ENCODE measurements at regions not wholly inside any gene's neighbourhood (a gene's known extent, or its start where the extent isn't known, plus 50 kb on each side); places are given as distances from the start of the nearest gene placed in this dataset.

DNA sequence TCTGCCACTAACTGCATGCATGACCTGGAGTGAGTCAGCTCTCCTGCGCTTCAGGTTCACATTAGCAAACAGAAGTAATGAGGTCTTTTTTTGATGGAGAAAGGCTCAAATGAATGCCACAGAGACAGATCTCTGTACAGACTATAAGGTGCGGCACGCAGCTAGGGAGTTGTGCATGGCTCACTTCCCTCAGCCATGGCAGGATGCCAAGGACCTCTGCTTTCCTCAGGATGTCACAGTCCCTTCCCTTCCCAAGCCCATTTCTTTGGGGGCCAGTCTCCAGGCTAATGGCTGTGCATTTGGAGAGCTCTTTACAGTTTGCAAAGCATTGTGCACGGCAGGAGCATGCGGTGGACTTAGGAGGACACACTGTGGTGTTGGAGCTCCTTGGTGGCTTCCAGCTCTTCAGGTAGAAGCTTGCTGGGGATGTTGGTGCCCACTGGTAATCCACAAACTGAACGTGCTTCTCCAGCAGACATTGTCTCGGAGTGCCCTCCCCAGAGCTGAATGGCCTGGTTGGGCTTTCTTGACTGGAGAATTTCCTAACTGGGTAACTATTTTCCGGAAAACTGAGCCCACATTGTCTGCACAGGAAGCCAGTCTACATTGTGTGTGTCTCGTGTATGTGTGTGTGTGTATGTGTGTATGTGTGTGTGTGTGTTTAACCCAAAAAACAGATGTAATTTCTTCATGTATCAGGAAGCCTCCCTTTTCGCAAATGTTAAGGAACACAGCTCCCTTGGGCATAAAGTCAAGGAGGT lies 172.5 kb upstream of the TLE3 start:
- no peak for DNase-seq

DNA sequence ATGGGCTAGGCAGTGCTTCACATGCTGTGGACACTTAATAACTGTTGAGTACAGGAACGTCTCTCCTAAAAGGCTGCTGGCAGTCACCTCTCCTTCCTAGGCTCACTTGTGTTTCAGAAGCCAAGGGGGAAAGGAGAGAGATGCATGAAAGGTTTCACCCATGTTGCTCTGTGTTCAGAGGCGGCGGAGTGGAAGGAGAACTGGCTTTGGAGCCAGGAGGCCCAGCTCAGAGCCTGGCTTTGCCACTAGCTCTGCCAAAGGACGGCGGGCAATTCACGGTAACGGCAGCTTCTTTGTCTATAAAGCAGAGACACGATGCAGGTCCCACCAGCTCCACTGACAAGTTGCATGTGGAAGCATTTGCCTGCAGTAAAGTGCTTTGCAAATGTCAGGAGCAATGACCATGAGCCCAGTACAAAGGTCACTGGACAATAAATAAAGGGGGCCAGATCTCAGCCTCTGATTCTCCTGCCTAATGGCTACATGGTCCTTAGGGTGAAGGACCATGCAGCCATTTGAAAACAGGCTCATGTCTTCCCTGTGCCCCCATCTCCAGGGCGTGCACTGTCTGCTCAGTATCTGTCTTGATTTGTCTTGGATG lies 171.7 kb upstream of the TLE3 start:
- DNase-seq: no peak

DNA sequence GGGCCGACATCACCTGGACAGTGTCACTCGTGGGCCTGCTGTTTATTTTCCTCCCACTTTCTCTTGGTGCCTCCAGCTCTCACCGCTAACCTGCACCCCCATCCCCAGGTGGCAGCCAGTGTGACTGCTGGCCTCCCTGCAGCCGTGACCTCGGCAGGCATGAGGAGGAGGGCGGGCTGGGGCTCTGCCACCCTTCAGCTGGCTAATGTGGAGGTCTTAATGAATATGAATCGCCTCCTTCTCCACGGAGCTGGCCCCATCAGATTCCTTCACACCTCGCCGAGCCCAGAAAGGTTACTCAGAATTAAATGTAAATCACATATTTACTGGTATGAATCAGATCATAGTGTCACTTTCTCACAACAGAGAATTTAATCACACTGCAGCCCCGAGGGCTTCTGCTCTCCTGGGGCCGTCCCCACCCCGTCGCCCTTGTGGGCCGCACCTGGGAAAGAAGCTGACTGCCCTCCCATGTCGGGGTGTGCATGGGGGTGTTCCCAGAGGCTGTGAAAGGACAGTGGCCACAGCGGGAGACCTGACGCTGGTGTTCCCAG lies 171.1 kb upstream of the TLE3 start:
- DNase-seq: no peak

DNA sequence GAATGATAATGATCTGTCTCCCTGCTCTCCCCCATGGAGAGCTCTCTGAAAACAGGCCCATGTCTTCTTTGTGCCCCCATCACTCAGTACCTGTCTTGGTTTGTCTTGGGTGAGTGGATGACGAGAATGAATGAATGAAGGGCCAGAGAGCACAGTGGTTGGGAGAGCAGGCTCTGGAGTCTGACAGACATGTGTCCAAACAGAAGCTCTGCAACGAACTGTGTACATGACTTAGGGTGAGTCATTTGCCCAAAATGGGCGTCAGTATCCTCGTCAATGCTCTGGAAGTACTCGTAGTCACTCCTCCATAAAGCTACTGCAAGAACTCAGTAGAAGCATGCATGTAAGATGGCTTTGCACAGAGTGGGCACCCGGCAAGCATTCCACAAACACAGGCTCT lies 170.2 kb upstream of the TLE3 start:
- DNase-seq: peak; percentile 37

DNA sequence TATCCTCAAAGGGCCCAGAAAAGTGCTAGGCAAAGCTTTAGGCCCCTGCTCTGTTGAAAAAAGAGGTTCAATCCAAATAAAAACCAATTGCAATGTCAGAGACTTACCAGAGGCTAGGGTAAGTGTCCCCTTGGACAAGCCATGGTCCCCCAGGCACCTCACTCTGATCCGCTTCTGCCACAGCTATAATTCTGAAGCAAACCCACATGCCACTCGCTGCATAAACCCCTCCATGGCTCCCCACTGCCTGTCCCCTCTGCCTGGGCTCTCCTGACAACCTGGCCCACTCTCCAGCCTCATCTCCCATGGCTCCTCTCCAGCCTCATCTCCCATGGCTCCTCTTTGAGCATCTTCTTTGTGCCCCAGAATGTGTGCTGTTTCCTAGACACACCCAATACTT lies 169.6 kb upstream of the TLE3 start:
- no peak for DNase-seq

DNA sequence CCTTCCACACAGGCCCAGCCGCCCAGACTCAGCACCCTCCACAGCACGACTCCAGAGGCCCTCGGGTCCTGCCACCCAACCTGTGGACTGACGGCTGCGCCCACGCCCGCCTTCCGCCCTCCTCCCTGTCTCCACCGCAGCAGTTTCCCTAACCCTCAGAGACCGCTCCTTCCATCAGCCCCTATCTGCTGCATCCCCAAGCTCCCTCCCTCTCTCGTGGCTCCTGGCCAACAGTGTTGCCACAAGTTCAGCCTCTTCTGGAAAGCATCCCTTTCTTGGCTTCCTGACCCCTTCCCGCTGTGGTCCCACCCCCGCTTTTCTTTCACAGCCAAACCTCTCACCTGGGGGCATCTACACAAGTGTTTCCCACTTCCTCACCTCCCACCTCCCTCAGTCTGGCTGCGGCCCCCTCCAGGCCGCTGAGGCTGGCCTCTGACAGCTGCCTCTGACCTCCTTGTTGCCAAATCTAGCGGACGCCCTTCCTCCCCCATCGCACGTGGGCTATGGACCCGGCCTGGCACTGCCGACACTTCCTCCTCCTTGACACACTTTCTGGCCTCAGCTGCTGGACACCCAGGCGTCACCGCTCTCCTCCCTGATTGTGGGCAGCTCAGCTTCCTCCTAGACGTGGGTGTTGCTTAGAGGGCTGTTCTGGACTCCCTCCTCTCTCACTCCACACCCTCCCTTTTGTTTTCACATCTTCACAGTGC lies 168.8 kb upstream of the TLE3 start:
- peak; percentile 80 for DNase-seq

DNA sequence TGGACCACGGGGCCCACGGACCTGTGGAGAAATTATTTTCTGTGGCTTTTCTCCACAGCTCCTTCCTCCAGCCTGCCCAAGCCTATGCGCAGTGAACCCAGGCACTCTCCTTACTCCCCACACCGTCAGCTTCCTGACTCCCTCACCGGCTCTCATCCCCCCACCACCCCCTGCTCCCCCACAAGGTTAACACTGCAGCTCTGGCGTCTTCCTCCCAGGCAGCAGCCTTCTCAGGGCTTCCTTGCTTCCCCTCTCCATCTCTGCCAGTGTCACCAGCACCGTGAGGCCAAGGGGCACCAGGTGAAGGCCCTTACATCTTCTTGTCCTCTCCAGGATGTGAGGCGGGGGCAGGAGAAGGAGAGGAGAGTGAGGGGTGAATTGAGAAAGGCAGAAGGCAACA lies 168.3 kb upstream of the TLE3 start:
- DNase-seq: no peak

DNA sequence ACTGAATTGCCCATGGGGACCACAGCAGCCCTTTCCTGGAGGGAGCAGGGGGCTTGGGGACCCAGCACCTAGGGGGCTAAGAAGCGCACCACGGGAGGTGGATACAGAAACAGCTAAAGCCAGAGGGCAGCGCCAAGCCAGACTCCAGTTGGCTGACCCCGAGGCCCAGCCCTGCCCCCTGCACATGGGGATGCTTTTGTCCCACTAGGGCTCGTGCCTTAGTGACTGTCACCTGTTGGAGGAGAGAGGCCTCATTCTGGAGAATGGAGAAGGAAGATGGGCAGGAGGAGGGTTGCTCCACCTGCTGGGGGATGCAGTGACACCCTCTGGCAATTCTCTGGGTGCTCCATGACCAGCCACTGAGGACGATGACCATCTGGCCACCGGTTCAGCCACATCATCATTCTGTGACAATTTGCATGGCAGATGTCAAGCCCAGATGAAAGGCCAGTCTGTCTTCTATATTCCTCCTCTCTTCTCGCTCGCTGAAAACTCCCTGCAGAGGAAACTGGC lies 167.8 kb upstream of the TLE3 start:
- no peak for DNase-seq

DNA sequence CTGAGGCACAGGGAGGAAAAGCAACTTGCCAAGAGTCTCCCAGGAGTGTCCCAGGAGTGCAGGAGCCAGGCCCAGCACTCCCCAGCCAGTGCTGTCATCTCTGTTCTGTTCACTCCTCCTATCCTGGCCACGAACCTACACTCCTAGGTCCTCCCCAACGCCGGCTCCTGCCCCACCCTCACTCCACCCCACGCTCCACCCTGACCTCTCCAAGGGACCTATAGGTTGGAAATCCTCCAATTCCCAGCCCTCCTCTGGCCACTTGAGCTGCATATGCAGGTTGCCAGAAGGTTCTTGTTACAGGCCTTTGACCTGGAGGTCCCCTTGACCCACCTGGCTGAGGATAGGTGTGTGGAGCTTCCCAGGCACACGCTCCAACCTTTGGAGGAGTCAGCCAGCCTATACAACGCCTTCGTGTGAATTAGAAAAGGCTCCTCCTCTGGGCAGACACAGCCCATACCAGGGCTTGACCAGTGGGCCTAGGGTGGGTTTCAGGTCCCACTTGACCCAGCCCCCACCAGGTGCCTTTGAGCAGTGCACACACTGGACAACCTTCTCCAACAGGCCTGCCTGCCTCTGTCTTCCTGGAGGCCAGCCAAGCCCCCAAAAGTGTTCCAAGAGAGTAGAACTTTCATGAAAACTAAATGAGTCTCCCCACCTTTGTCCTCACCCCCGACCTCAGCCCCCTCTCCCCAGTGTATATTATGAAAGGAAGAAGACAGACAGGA lies 167.2 kb upstream of the TLE3 start:
- no peak for DNase-seq

DNA sequence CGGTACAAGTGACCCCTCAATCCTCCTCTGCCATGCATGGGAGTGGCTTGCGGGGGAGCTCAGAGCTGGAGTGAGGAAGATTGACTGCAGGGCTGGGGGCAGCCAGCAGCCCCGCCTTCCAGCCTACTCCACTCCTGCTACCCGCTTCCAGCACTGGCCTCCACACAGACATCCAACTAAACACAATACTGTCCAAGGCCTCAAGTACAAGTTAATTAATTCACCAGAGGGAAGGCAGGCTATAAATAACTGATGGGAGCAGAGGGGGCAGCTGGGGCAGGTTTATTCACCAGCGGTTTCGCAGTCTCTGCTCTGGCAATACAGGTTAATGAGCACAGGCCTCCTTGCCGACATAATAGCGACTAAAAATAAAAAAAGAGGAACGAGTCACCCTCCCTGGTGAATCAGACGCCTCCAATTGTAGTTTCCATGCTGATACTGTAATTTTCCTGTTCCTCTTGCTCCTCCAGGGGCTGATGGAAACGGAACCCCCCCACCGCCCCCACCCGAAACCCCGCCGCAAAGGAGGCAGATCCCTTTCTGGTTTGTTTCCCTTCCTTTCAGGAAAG lies 166.4 kb upstream of the TLE3 start:
- peak; percentile 20 for DNase-seq

DNA sequence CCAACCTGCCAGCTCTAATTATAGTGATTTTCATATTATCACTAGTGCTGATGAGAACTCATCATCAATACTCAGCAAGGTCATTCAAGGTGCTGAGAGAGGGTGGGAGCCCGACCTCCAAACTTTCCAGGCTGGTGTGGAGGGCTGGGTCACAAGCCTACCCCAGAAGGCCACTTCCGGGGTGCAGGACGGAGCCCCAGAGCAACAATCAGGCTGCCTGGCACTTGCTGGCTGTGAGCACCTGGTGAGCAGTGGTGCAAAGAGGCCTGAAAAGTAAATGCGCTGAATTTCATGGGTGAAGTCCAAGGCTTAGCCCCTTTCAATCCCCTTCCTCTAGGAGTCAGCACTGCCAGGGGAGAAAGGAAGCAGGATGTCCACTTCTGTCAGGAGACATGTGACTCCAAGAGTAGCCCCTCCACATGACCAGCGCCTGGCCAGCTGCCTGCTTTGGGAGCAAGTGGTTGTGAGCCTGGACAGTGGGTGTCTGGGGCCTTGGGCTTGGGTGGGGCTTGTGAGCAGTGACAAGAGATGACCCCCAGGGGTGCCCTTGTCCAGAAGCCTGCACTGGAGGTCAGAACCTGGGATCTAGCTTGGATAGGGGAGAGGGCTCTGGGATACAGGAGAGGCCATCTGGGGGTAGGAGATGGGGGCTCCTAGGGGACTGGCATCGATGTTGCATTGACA lies 165.0 kb upstream of the TLE3 start:
- DNase-seq: no peak

DNA sequence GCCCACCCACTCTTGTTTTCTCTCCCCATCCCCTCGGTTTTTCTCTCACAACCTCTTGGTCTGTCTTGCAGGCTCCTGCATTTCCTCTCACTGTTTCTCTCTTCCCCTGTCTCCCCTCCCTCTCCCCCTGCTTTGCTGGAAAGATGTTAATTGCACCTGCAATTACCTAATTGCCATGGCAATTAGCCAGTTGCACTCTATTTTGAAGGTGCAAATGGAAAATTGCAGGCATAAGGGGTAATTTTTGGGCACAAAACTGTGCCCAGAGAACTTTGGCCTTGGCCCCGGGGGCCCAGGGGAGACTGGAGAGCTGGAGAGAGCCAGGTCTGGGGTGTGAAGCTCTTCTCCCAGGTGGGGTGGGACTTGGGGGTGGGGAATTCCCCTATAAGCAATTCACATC lies 164.5 kb upstream of the TLE3 start:
- DNase-seq: no peak

DNA sequence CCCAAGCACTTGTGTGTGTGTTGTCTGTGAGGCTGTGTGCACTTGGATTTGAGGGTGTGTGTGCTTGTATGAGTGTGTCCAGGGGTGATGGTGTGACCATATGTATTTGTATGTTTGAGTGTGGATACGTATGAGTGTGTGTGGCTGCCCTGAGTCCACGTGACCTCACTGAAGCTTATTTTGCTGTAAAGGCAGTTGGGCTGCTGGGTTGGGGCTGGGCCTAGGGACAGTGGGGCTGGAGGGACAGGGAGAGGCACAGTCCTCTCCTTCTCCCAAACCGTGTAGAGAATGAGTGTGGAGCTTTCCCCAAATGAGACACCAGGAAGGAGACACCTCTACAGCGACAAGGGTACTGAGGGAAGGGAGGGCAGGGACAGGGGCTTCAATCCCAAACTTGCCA lies 163.4 kb upstream of the TLE3 start:
- DNase-seq: no peak

DNA sequence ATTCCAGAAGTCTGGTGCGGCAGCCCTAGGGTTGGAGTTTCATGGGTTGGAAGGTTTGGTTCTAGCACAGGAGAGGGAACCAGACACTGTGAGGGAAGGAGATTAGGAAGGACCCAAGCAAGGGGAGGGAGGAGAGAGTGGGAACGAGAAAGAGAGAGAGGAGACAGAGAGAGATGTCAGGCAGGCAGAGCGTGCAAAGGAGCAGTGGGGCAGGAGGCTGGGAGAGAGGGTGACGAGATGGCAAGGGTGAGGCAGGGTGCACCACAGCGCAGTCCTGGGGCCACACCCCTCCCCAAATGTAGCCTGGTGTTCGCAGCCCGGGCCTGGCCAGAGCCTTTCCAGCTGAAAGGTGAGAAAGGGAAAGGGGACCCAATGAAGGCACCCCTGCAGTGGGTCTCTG lies 162.9 kb upstream of the TLE3 start:
- DNase-seq: no peak

DNA sequence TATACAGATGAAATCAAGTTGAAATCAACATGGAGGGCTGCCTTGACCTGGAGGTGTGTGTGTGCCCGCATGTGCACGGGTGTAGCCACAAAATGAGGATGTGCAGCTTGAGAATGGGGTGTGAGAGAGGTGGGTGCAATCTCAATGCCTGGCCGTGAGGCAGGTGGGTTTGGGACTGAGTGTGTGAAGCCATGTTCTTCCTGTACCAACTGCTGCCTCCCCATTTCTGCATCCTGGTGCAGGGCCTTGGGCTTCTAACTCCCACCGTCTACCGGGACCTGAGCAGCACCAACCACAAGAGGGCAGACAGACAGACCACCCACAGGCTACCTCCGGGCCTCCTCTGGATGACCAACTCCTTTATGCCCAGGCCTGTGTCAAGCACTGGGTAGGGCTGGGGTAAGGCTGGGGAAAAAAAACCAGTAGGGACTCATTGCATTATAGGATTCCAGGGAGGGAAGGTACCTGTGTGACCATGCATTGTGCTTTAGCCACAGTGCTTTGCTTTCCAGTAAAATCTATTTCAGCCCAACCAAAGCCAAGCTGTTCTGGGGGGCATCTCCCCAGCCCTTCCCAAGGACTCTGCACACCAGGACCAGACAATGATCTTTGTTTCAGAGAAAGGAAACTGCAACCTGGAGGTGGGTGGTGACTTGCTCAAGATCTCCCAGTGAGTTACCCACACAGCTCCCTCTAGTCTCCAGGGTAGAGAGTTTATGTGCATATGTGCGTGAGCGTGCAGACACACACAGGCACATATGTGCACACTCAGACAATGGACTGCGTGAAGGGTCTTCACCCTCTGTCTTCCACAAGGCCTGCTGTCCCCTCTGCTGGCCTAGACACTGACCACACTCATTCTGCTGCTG lies 162.2 kb upstream of the TLE3 start:
- no peak for DNase-seq

DNA sequence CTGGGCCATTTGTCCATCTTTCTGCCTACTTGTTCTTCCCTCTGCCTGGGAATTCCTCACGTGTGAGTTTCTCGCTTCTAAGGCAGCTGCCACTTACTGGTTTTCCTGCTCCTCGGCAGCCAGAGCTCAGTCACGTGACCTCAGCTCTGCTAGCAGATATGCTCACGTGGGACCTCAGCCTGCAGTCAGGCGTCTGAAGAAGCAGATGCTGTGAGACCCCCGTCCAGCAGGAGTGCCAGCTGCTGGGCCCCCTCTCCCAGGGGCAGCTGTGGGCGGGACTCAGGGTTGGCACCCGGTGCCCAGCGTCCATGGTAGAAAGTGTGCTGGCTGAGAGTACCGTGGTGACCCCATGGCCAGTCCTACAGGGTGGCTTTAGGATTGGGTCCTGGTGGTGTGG lies 161.3 kb upstream of the TLE3 start:
- DNase-seq: peak; percentile 64

DNA sequence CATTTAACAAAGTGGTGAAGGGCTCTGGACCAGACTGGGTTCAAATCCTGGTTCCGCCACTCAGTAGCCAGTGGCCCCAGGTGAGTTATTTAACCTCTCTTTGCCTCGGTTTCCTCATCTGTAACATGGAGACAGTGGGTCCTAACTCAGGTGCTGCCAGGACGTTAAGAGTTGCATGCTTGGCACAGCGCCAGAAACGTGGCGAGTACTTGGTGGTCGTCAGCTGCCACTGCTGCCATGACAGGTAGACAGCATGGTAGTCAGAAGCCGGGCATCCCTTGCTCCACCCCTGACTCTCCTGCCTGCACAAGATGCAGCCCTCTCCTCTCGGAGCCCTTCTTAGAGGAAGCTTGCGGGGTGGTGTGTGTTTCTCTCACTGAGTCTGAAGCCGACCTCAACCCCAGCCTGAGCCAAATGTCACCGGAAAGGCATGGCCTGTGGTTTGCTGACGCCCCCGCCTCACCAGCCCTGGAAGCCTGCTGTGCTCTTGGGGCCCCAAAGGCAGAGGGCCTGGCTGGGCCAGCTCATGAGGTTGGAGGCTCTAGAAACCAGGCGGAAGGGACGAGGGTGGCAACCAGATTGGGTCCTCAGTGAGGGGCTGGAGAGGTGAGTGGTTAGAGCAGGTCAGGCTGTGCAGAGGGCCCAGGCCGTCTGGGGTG lies 160.8 kb upstream of the TLE3 start:
- peak; percentile 54 for DNase-seq

DNA sequence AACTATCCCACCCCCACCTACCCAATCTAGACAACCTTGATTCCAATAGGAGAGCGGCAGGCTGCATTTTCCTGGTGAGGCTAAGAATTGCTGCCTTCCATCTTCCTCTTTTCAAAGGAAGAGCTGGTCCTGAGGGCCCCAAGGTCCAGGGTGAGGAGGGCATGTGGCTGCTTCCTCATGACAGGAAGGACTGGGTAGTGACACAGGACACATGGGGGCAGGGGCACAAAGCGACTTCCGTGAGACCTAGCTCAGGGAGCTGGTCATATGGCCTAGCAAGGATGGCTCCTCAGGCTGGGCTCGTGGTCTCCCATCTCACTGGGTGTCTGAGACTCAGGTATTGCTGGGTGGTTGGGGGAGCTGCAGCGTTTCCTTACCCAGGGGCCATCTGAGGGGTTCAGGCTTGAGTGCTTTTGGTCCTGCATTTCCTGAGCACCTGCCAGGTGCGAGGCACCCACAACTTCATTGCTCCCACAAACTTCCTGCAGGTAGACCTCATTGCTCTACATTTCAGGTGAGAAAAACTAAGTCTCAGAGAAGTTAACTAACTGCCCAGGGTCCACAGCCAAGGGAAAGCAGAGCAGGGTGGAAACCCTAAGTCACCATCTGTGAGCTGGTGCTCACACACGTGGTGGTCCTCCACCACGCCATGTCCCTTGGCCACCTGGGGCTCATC lies 160.0 kb upstream of the TLE3 start:
- DNase-seq: peak; percentile 55

DNA sequence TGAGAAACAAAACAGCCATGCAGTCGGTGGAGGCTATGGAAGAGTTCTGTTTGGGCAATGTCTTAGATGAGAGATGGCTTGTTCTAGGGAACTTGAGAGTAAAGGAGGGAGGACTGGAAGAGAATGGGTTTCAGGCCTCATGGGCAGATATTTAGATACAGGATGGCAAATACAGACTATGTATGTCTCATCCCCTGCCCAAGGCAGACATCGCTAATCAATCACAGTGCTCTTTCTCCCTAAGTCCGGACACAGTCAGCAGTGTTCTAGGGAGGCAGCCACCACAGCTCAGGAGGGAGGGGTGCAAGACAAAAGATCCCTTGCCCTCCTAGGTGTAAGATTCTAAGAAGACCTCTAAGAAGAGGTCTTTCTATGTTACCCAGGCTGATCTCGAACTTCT lies 159.3 kb upstream of the TLE3 start:
- DNase-seq: no peak

DNA sequence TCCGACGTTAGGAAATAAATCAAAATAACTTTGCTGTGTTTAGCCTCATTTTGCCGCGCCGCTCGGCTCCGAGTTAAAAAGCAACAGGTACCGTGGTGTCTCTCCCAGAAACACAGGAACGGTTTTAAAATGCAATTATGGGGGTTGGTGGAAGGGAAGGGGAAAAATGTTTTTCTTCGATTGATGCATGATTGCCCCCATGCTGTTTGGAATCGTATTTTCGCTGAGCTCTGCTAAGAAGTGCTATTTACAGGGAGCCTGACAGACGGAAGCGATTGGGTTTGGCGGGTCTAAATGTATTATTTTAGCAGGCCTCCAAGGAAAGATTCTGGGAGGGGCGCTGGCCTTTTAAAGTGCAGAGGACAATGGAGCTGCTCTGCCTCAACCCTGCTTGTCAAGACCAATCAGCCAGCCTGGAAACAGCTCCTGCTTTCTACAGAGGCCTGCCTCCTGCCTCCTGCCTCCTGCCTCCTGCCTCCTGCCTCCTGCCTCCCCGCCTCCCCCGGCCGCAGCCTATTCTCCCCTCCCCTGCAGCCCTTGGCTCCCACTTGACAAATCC lies 156.7 kb upstream of the TLE3 start:
- no peak for DNase-seq

Measured in CD4-positive, alpha-beta T cell treated with Interferon gamma for 1 hour (primary cell).